ENCODE measurements at regions not wholly inside any gene's neighbourhood (a gene's known extent, or its start where the extent isn't known, plus 50 kb on each side); places are given as distances from the start of the nearest gene placed in this dataset.

- TF ChIP-seq POLR2A (IDR thresholded peaks at IDR 0.05), result no peak
- no peak for TF ChIP-seq CTCF (IDR thresholded peaks at IDR 0.05)
Measured at GRCh38 chr5:39566029-39566428, 141.2 kb upstream of the DAB2 start.
